HL-60 (cell line): ENCODE measurements at regions not wholly inside any gene's neighbourhood (a gene's known extent, or its start where the extent isn't known, plus 50 kb on each side); places are given as distances from the start of the nearest gene placed in this dataset.

Experiments used
- DNase-seq, 2 experiments: peaks; one replicate each; pipeline ENCODE4 v3.0.0-alpha.2; 2010 to 2020; ENCODE audit warnings: low read depth in 1 of 2, low spot score in 1 of 2
- H3K27ac ChIP-seq: fragments of 250-450 bp; sonication (Bioruptor Pico); replicated peaks from 2 replicates; pipeline ENCODE4 v1.5.1; 2020; ENCODE audit warnings: mild to moderate bottlenecking, moderate library complexity
- H3K27me3 ChIP-seq: fragments of 250-450 bp; sonication (Bioruptor Pico); 2 replicates; pipeline ENCODE4 v1.5.1; 2021; ENCODE audit warnings: mild to moderate bottlenecking, moderate library complexity; ENCODE audit not compliant: insufficient read depth, poor library complexity, severe bottlenecking
- H3K4me3 ChIP-seq: replicated peaks from 2 replicates; pipeline ENCODE4 v1.5.1; 2011; ENCODE audit warnings: mild to moderate bottlenecking, control low read depth, low read length; ENCODE audit not compliant: insufficient read depth
- CTCF ChIP-seq: IDR thresholded peaks from one replicate; pipeline ENCODE4 v1.5.1; 2011; ENCODE audit warnings: low read length, control low read depth, inconsistent platforms; ENCODE audit not compliant: insufficient read depth
- GABPA ChIP-seq: IDR thresholded peaks from 2 replicates; pipeline ENCODE4 v1.6.1; 2012; ENCODE audit warnings: low read depth
- POLR2AphosphoS5 ChIP-seq: IDR thresholded peaks from 2 replicates; pipeline ENCODE4 v1.6.1; 2012; ENCODE audit warnings: low read depth
- SPI1 ChIP-seq: IDR thresholded peaks from 2 replicates; pipeline ENCODE4 v1.6.1; 2012; ENCODE audit warnings: low read depth, mild to moderate bottlenecking, borderline replicate concordance
- TF ChIP-seq, protein P1 (sequence below): IDR thresholded peaks from 2 replicates; pipeline ENCODE4 v1.6.1; 2012; ENCODE audit warnings: low read depth; ENCODE audit not compliant: insufficient replicate concordance

GRCh38 chrX:148422526-148422925, 77.9 kb upstream of the AFF2 start:
- Histone ChIP-seq H3K27ac (no peak overlapping the region), H3K4me3 (no peak overlapping the region), H3K27me3 (no peaks in the 10 kb centered on the region)
- TF ChIP-seq CTCF (no peak), SPI1 (no peak), POLR2AphosphoS5 (no peak), GABPA (no peak)
- TF ChIP-seq, protein P1, sequence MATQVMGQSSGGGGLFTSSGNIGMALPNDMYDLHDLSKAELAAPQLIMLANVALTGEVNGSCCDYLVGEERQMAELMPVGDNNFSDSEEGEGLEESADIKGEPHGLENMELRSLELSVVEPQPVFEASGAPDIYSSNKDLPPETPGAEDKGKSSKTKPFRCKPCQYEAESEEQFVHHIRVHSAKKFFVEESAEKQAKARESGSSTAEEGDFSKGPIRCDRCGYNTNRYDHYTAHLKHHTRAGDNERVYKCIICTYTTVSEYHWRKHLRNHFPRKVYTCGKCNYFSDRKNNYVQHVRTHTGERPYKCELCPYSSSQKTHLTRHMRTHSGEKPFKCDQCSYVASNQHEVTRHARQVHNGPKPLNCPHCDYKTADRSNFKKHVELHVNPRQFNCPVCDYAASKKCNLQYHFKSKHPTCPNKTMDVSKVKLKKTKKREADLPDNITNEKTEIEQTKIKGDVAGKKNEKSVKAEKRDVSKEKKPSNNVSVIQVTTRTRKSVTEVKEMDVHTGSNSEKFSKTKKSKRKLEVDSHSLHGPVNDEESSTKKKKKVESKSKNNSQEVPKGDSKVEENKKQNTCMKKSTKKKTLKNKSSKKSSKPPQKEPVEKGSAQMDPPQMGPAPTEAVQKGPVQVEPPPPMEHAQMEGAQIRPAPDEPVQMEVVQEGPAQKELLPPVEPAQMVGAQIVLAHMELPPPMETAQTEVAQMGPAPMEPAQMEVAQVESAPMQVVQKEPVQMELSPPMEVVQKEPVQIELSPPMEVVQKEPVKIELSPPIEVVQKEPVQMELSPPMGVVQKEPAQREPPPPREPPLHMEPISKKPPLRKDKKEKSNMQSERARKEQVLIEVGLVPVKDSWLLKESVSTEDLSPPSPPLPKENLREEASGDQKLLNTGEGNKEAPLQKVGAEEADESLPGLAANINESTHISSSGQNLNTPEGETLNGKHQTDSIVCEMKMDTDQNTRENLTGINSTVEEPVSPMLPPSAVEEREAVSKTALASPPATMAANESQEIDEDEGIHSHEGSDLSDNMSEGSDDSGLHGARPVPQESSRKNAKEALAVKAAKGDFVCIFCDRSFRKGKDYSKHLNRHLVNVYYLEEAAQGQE, result no peak
- DNase-seq, result no peak

DNA sequence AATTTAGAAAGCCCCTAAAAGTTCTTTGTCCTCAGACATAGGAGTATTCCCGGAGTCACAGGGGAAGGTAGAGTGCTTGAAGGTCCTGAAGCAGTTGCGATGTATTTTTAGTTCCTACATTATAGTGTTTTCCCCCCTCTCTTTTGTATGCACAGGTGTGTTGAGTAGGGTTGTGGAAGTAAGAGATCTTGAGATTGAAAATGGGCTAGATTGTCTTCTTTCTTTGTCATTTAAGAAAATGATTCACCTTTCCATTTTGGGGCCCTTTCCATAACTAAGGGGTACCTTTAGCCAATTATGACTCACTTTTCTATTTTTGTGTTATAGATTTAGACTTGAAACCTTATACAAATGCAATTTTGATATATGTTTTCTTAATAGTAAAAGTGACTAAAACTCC, 75.8 kb upstream of the AFF2 start:
- no peaks in the 10 kb centered on the region for H3K27me3 ChIP-seq
- no peak for DNase-seq
- no peak overlapping the region for H3K27ac ChIP-seq
- no peak for TF ChIP-seq GABPA
- no peak for TF ChIP-seq CTCF
- TF ChIP-seq SPI1, result no peak
- no peak for TF ChIP-seq POLR2AphosphoS5
- TF ChIP-seq, protein P1, result no peak
- H3K4me3 ChIP-seq, result no peak overlapping the region

- TF ChIP-seq GABPA (no peak), POLR2AphosphoS5 (no peak), SPI1 (no peak), CTCF (no peak)
- TF ChIP-seq, protein P1, result no peak
- Histone ChIP-seq H3K4me3 (no peak overlapping the region), H3K27ac (no peak overlapping the region), H3K27me3 (no peaks in the 10 kb centered on the region)
- no peak for DNase-seq
These were observed 74.0 kb upstream of the AFF2 start for GRCh38 chrX:148426467-148426866.
